Eye (tissue), 1 donor: ENCODE measurements at regions not wholly inside any gene's neighbourhood (a gene's known extent, or its start where the extent isn't known, plus 50 kb on each side); places are given as distances from the start of the nearest gene placed in this dataset.

Source experiments
- DNase-seq: peaks from one replicate; pipeline ENCODE4 v3.0.0-alpha.2; 2015

DNA sequence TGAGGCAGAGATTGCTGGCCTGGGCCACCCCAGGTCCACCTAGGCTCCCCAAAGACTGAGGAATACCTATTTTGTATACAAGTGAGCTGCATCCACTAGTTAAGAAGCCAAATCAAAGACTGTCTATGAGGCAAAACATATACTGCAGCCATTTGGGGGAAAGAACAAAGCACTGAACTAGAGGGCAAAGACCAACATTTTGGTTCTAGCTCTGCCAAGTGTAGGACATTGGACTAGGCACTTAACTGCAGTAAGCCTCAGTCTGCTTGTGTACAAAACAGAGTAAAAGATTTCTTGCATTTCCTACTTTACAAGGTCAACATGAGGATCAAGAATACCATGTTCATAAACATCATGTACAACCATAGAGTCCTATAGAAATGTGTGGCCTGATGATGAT lies 94.8 kb upstream of the CYP1B1 start:
- no peak for DNase-seq

DNA sequence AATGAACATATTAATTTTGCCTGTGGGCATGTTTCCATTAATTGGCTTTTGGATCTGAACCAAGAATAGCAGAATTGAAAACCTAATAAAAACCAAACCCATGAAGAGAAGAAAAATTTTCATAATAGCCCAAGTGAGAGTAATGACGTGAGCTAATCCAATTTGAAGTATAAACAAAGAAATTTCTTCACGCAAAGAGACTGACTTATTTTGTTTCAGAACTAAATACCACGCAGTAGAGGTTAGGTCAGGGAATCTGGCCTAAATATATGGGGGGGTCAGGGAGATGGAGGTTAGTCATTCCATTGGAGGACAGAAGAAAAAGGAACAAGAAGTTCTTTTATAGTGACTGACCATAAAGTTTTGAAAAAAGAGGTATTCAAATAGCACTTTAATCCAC lies 94.1 kb upstream of the CYP1B1 start:
- DNase-seq: no peak

DNA sequence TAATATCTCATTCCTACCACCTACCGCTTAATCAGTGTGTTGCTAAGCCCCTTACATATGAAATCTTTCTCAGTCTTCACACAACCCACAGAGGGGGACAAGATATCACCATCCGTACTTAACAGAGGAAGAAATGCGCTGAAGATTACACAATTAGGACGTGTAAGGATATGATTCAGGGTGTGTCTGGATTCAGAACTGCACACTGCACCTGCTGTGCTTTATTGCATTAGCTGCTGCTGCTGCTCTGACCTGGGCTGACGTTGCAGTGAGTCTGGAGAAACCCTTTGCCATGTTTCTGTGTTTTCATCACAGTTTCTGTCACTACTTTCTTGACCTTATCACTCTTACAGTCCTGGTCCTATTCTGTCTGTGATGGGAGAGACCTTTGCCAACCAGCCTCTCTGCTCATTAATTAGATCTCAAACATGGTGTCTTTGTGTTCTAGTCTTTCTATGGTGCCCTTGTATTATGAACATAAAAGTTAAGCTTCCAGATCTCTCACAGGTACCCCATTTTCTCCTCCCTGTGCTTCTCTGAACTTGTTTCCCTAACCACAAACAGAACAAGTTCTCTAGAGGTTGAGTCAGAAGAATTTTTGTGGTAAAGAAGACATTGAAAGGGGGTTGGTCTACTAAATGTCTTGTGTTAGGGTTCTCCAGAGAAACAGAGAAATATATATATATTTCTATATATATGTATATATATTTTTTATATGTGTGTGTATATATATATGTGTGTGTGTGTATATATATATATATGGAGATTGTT lies 92.9 kb upstream of the CYP1B1 start:
- DNase-seq: no peak

DNA sequence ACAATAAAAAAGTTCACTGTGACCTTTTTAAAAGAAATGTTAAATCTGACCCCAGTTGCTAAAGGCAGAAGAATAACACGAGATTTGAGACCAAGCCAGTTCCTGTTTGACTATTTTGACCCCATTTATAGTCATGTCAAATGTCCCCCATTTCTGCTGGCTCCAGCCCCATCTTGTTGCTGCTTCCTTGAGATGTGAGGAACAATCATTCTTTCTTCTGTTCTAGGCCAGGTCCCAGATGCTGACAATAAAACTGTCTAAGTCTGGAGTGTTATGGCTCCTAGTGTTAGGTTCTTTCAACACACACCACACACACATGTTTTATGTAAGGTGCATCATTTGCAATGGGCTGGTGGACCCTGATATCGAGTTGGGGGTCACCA lies 92.0 kb upstream of the CYP1B1 start:
- no peak for DNase-seq

DNA sequence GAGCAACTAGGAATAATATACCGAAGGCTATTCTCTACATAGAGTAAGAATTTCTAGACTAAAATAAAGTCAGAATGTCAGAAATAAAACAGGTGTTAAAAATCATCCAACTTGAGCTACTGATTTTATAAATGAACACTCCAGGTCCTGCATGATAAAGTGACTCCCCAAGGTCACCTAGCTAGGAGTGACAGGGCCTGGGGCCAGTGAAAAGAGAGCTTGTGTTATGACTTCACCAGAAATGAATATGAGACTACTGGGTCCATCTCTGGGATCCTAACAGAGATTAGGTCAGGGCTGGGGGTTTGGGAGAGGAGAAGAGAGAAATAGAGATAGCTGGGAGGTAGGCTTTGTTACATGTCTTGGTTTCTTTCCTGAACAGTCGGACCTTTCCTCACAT lies 89.7 kb upstream of the CYP1B1 start:
- no peak for DNase-seq

DNA sequence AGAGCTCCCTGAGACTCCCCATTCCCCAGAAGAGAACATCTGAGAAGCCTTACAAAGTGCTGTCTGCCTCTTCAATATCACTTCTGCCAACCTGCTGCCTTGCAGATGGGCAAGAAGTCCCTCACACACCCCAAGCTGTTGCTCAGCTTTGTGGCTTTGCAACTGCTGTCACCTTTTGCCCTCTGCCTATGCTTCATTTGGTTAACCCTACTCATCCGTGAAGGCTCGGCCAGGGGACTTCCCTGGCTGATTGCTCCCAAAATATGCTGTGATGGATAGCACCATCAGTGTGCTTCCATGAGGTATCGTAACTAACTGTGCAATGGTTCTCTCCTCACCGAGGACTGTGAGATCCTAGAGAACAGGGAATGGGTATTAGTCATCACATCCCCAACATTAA lies 88.9 kb upstream of the CYP1B1 start:
- DNase-seq: no peak

DNA sequence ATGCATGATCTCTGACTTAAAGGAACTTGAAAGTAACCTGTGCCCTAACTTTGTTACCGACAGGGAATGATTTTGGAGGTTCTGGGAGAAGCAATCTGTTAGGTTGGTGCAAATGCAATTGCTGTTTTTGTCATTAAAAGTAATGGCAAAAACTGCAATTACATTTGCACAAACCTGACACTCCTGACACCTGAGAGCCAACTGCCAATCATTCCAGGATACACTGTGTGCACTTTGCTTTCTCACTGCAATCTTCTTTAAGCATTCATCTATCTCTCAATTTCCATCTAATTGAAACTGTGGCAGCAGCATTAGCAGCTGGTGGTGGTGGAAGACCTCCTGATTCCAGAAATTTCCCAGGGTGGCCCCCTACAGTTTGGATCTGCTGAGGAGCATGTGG lies 87.6 kb upstream of the CYP1B1 start:
- DNase-seq: no peak

DNA sequence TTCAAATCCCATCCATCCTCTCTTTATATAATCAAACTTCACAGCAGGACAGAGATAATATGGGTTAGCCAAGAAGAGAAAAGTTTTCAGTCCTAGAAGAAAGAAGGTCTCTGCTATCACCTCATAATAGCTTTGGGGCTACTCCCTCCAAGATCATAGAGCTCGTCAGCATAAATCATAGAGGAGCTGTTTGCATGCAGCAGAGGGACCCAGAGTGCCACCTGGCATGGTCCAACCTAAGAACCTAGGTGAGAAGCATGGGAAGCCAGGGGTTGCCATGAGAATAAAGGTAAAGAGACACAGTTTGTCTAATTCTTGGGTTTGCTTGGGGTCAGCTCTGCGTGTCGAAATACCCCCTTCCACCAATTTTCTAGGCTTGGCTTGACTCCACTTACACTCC lies 87.1 kb upstream of the CYP1B1 start:
- DNase-seq: no peak

DNA sequence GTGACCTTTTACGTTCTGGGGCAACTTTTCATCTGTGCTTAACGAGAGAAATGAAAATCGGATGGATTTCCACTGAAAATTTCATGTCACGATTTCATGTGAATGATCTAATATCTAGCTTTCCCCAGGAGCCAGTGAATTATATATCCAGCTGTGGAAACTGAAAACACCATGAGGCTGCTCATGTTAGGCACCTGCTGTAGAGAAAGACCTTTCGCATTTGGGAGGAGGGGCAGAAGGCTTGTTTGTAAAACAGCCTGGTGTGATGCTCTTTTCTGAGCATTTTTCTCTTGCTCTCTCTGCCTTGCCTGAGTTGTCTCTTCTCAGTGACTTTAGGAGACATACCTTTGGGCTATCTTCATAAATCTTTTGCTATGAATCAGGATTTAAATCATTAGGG lies 84.6 kb upstream of the CYP1B1 start:
- DNase-seq: no peak

DNA sequence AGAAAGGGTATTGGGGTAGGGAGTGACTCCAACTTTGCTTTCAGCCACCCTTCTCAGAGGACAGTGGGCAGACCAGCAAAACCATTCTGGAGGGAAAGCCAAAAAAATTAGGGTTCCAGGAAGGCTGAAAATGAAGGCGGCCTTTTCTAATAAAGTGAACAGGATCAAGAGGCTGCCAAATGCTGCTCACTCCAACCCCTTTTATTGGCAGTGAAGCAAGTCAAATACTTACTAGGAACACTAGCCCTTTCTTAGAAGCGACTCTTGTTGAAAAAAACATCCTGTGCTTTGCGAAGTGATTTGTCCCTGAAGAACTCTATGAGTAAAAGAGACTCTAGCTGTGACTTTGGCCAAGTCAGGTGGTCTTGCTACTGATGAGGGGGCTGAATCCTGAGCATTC lies 83.6 kb upstream of the CYP1B1 start:
- DNase-seq: no peak

DNA sequence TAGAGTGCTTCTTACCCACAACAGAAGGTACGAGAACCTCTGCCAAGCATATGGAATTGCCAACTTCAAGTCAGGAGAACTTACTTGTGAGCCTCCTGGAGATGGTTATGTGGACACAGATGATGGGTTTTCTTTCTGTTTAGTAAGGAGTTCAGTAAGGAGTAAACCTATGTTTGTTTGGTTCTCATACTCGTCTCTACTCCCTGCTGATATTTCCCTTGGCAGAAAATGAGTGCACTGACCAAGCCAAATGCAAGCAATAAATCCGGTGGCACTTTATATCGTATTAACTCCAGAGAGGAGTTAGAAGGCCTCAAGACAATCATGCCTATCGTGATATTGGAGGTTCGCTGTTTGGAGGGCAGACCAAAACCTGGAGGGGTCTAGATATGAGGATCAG lies 83.2 kb upstream of the CYP1B1 start:
- DNase-seq: no peak

DNA sequence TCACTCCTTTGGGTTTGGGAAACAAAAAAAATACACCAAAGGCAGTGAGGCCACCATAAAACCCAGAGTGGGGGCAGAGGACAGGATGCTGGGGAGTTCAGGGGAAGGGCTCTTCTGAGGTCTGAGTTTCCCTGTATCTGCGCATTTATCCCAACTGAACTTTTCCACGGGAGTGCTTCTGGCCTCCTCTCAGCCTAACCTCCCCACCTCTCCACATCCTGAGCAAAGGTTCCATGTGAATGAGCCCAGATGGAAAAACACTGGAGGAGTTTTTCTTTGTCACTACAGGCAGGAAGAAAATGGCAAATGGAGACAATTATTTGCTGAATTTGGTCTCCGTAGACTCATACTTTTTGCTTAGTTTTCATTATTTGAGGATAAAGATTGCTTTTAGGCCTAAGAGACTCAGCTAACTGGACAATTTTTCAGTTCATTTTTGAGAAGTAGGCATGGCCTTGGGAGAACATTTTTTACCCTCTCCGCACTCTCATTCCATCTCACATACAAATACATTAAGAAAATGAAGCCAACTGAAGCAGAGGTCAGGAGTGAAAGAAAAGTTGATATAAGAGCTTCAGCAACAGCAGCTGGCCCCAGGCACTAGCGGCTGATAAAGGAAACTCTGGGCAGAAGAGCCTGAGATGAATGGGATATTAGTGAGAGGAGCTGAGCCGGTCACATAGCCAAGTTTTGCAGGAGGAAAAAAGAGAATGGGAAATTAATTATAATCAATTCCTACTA lies 82.6 kb upstream of the CYP1B1 start:
- no peak for DNase-seq

DNA sequence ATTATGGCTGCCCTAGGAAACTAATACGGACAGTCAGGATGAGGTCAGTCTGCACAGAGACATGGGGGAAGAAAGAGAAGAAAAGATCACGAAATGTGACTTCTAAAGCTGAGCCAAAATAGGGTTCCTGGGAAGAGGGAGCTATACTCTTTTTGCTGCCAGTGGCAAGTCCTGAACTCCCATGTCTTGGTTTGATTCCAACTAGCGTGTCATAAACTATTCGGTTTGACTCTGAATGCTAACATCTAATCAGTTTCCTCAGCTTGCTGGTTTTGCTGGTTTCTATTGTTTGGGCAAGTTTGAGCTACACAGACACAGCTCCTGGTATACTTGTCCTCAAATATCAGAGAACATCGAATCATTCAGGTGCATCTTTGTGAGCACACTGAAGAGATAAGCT lies 80.5 kb upstream of the CYP1B1 start:
- no peak for DNase-seq

DNA sequence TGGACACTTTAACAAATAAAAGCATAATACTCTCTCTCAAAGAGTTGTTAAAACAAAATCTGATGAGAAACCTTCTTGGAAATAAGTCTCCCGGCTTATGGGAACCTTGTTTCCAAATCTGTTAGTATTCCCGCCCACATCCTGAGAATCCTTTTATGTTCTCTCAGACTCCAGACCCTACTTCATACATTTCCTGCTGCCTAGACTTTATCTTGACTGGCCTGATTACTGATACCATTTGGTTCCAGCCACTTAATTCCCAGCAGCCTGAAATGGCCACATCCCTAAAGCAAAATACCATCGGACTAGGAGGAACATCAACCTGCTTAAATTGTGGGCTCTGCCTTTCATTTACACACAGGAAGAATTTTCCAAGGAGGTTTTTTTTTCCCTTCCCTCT lies 79.1 kb upstream of the CYP1B1 start:
- no peak for DNase-seq

DNA sequence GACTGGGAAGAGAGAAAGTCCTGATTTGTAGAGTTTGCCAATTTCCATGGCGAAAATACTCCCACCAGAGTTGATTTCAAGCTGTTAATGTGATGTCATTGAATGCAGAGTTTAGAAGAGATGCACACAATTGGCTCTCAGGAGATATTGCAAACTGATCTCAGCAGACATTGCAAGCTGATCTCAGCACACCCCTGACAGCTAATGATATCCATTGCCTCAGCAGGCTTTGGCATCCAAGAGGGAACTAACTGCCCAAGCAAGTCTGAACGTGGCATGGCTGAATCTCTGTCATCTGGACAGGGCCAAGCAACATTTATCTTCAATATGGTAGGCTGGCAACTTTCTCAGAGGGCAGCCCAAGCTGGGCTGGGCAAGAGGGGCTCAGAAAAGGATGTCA lies 78.4 kb upstream of the CYP1B1 start:
- DNase-seq: no peak

DNA sequence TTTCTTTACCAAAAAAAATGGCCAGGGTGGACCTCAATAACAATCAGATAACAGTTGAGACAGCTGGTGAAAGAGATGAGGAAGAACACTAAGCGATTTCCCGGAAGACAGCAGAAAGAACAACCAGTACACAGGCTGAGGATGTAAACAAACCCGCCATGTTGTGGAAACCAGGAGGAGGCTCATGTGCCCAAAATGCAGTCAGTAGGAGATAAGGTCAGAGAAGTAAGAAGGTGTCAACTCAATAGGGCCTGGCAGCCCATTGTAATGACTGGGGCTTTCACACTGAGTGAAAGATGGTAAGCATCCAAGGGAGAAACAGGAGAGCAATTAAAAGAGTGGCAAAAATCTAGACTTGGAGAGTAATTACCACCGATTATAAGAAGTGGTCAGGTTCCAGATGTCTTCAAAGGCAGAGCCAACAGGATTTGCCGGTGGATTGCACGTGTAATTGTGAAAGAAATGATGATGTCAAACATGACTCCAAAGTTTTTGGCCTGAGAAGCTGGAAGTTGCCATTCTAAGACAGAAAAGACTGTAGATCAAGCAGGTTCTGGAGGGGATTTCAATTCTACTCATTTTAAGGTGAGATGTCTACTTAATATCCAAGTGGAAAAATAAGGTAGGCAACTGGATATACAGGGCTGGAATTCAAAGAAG lies 77.7 kb upstream of the CYP1B1 start:
- no peak for DNase-seq

DNA sequence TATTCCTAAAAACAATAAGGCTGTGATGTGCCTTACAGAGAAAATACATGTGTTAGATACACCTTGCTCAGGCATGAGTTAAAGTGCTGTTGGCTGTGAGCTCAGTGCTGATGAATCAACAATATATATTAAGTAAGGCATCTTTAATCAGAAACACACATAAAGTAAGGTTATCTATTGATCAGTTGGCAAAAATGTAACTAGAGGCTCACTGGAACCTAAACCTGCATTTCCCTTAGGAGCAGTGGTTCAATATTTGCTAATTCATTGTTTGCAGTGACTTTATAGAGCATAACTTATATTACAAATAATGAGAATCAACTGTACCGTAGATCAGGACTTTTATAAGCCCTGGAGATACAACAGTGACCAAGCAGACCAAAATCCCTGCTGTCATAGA lies 77.0 kb upstream of the CYP1B1 start:
- no peak for DNase-seq

DNA sequence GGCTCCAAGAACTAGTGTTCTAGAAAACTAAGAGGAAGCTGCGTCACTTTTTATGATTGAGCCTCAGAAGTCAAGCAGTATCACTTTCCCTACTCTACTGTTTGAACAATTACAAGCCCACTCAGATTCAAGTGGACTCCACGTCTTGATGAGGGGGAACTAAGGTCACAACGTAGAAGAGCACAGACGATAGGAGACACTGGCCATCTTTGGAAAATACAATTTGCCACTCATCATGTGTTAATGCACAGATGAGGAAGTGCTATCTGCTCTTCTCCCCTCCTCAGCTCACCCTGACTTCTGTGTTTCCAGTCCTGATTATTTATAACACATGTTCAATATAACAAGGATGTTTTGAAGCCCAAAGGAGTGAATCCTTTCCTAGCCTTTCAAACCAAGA lies 76.1 kb upstream of the CYP1B1 start:
- DNase-seq: no peak

DNA sequence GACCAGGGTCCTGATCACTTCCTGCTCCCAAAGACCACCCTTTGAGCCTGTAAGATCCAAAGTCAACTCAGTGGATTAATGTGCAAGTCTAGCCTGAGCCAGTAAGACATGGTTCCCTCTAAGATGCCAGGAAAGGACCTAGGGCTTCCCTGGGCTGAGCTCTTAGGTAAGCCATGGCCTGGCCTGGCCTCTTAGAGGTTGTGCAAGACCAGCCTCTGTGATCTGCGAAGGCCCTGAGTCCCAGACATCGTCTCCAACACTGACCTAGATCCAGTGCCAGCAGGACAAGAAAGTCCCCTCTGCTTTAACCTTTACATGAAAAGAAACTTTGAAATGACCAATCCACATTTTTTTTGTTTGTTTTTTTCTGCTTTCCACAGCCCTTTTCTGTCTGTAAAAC lies 73.6 kb upstream of the CYP1B1 start:
- no peak for DNase-seq

DNA sequence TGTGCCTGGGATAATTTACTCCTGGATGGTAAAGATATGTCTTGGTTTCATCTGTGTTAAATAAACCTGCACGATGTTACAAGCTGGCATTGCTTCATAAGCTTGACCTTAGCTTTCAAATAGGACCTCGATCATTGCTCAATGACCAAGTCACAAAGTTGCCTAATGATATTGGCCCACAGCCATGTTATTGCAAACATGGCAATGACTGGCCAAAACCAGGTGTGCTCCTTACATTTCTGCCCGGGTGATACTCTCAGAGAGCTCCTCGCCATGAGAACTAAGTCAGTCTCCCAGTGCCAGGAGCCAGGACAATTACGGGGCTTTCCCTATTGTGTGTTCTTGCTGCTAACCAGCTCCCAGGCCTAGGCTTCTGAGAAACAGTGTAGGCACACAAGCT lies 72.5 kb upstream of the CYP1B1 start:
- no peak for DNase-seq

DNA sequence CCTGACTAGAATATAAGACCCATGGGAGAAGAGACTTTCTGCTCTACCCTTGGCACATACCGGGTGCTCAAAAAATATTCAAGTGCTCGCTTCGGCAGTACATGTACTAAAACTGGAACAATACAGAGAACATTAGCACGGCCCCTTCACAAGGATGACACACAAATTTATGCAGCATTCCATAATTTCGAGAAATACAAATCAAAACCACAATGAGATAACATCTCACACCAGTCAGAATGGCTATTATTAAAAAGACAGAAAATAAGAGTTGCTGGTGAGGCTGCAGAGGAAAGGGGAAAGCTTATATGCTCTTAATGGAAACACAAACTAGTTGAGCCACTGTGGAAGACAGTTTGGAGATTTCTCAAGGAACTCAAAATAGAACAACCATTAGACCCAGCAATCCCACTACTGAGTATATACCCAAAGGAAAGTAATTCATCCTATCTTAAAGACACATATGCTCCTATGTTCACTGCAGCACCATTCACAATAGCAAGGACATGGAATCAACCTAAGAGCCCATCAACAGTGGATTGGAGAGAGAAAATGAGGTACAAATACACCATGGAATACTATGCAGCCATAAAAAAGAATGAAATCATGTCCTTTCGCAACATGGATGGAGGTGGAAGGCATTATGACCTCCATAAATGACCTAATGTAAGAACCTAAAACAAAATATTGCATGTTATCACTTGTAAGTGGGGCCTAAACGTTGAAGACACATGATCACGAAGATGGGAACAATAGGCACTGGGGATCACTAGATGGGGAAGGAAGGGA lies 71.6 kb upstream of the CYP1B1 start:
- no peak for DNase-seq

DNA sequence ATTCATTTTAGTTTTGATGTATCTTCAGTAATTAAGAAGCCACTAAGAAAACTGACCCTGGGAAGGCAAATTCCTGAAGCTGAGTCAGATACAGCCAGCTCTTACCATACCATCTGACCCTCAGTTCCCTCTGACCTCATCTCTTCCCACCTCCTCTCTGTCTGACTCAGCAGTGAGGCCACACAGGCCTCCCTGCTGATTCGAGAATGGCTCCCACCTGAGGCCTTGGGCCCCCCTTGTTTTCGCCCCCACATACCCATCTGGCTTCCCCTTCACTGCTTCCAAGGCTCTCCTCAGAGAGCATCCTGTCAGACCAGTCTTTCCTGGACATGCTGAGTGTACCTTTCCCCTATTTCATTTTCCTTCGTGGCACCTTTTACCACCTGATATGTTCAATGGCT lies 71.0 kb upstream of the CYP1B1 start:
- no peak for DNase-seq

DNA sequence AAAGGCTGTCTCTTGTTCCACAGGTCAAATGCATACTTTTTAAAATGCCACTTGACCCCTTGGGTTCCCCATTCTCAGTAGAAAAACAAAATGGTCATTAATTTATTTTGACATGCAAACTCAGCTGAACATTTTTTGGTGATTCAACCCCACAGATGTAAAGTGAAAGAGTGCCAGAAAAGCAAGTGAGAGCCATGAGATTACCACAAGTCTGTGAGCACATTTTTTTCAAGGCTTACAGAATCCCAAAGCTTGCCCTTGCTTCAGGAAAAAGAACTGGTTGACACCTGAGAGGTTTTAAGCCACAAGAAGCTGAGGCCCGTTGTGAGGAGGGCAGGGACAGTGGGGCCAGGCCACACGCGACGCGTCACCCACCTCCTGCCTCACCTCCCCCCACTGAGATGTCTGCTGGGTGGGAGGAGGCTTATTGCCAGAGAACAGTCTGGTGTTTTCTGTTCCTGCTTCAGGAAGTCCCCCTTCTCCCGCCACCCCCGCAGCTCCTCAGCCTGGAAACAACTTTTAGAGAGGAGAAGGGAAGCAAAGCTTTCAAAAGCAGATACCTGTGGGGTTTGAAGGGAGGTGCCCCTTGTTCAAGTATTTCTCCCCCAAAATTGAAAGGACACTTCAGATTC lies 70.4 kb upstream of the CYP1B1 start:
- DNase-seq: no peak
